Activated naive CD8-positive, alpha-beta T cell treated with anti-CD3 and anti-CD28 coated beads, Interleukin-2, amount 50 U/mL, for 24 hours (primary cell): ENCODE measurements at regions not wholly inside any gene's neighbourhood (a gene's known extent, or its start where the extent isn't known, plus 50 kb on each side); places are given as distances from the start of the nearest gene placed in this dataset.
"Not testable (repeated sequence)": the region's sequence is repeated elsewhere in the genome, so short reads cannot be mapped to it uniquely, and the experiment has no call there.

Experiments
- ATAC-seq: fragments of 150-1000 bp; cut with Tn5 transposase; one replicate; pipeline ENCODE4 v1.10.0; 2021
- DNase-seq: peaks from one replicate; pipeline ENCODE4 v3.0.0; 2021
- H3K27ac Mint-ChIP-seq: one replicate; pipeline ENCODE4 v1.8.0; 2021; ENCODE audit warnings: mild to moderate bottlenecking, mixed read lengths
- H3K27me3 Mint-ChIP-seq: one replicate; pipeline ENCODE4 v1.8.0; 2021; ENCODE audit warnings: mixed read lengths
- H3K36me3 Mint-ChIP-seq: one replicate; pipeline ENCODE4 v1.8.0; 2021; ENCODE audit warnings: low read depth, mixed read lengths
- H3K4me1 Mint-ChIP-seq: one replicate; pipeline ENCODE4 v1.8.0; 2021; ENCODE audit warnings: mixed read lengths
- H3K4me3 Mint-ChIP-seq: one replicate; pipeline ENCODE4 v1.8.0; 2021; ENCODE audit warnings: mild to moderate bottlenecking, moderate library complexity, mixed read lengths
- H3K9me3 Mint-ChIP-seq: one replicate; pipeline ENCODE4 v1.8.0; 2021; ENCODE audit warnings: mixed read lengths

- H3K27ac Mint-ChIP-seq, result no peak overlapping the region
- H3K36me3 Mint-ChIP-seq, result no peaks in the 10 kb centered on the region
- no peaks in the 10 kb centered on the region for H3K4me1 Mint-ChIP-seq
Measured at GRCh38 chr4:169852481-169852880, 94.7 kb upstream of the HPF1 start.

GRCh38 chr4:169851750-169852149, 94.0 kb upstream of the HPF1 start:
- H3K36me3 Mint-ChIP-seq, result no peaks in the 10 kb centered on the region
- H3K27ac Mint-ChIP-seq, result no peak overlapping the region
- no peak for ATAC-seq
- H3K4me1 Mint-ChIP-seq, result no peaks in the 10 kb centered on the region
- H3K27me3 Mint-ChIP-seq, result no peaks in the 10 kb centered on the region
- DNase-seq, result no peak
- no peak overlapping the region for H3K4me3 Mint-ChIP-seq
- H3K9me3 Mint-ChIP-seq, result no peaks in the 10 kb centered on the region

More at GRCh38 chr4:169852481-169852880, 94.7 kb upstream of the HPF1 start:
- Mint-ChIP-seq H3K27me3 (no peaks in the 10 kb centered on the region), H3K9me3 (no peaks in the 10 kb centered on the region), H3K4me3 (no peak overlapping the region)
- no peak for ATAC-seq
- DNase-seq, result no peak

GRCh38 chr4:169849456-169849855, 91.7 kb upstream of the HPF1 start:
- no peaks in the 10 kb centered on the region for H3K36me3 Mint-ChIP-seq
- DNase-seq (no peak), ATAC-seq (no peak)
- no peak overlapping the region for H3K4me3 Mint-ChIP-seq
- H3K9me3 Mint-ChIP-seq, result no peaks in the 10 kb centered on the region
- H3K27me3 Mint-ChIP-seq, result no peaks in the 10 kb centered on the region
- no peak overlapping the region for H3K27ac Mint-ChIP-seq
- H3K4me1 Mint-ChIP-seq, result no peaks in the 10 kb centered on the region

GRCh38 chr4:169848018-169848417, 90.3 kb upstream of the HPF1 start:
- H3K27ac Mint-ChIP-seq, result no peak overlapping the region
- no peaks in the 10 kb centered on the region for H3K9me3 Mint-ChIP-seq
- ATAC-seq (no peak), DNase-seq (no peak)
- H3K4me1 Mint-ChIP-seq, result no peaks in the 10 kb centered on the region
- H3K27me3 Mint-ChIP-seq, result peaks cover 1% of the 10 kb centered on the region
- no peaks in the 10 kb centered on the region for H3K36me3 Mint-ChIP-seq
- H3K4me3 Mint-ChIP-seq, result no peak overlapping the region

GRCh38 chr4:169847171-169847570, 89.4 kb upstream of the HPF1 start:
- Mint-ChIP-seq H3K4me3 (no peak overlapping the region), H3K27me3 (peaks cover 1% of the 10 kb centered on the region), H3K4me1 (no peaks in the 10 kb centered on the region), H3K9me3 (no peaks in the 10 kb centered on the region), H3K27ac (no peak overlapping the region), H3K36me3 (no peaks in the 10 kb centered on the region)
- DNase-seq, result no peak
- no peak for ATAC-seq

GRCh38 chr4:169846396-169846795, 88.7 kb upstream of the HPF1 start:
- Mint-ChIP-seq H3K4me1 (no peaks in the 10 kb centered on the region), H3K36me3 (no peaks in the 10 kb centered on the region), H3K27me3 (peaks cover 1% of the 10 kb centered on the region), H3K9me3 (no peaks in the 10 kb centered on the region), H3K27ac (no peak overlapping the region), H3K4me3 (no peak overlapping the region)
- ATAC-seq (no peak), DNase-seq (no peak)

DNA sequence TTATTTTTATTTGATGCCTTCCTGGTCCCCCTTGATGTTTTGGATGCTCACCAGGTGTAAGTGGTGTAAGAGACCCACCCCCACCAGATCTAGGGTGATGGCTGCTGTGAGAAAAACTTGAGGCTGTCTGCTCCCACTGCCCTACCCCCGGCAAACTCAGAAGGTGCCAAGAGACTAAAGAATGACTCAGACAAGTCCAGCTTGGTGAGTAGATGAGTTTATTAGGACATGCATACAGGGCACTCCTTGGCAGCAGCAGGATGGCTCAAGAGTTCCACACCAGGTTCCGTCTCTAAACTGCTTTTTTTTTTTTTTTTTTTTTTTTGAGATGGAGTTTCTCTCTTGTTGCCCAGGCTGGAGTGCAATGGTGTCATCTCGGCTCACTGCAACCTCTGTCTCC, 84.0 kb upstream of the HPF1 start:
- peaks cover 1% of the 10 kb centered on the region for H3K27me3 Mint-ChIP-seq
- H3K9me3 Mint-ChIP-seq, result no peaks in the 10 kb centered on the region
- no peaks in the 10 kb centered on the region for H3K36me3 Mint-ChIP-seq
- no peak for DNase-seq
- no peak overlapping the region for H3K27ac Mint-ChIP-seq
- H3K4me1 Mint-ChIP-seq, result no peaks in the 10 kb centered on the region
- ATAC-seq, result no peak
- no peak overlapping the region for H3K4me3 Mint-ChIP-seq

DNA sequence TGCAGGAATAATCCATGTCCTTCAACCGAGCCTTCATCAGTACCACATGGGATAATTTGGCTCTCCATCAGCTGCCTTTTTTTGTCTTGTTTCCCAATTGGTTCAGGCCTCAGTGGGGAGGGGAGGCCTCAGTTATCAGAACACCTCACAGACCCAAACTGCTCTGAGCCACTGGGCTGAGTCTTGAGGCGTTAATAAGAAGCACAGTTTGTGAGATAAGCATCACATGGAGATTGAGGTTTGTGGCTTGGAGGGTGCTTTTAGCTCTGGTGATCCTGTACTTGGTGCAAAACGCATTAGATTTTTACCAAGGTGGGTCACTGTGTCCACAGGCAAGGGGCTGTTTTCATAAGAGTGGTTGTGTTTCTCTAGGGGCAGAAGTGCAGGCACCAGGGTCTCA, 82.8 kb upstream of the HPF1 start:
- H3K4me3 Mint-ChIP-seq, result no peak overlapping the region
- no peak overlapping the region for H3K27ac Mint-ChIP-seq
- H3K36me3 Mint-ChIP-seq, result no peaks in the 10 kb centered on the region
- no peaks in the 10 kb centered on the region for H3K9me3 Mint-ChIP-seq
- ATAC-seq (no peak), DNase-seq (no peak)
- H3K27me3 Mint-ChIP-seq, result peaks cover 1% of the 10 kb centered on the region
- no peaks in the 10 kb centered on the region for H3K4me1 Mint-ChIP-seq

GRCh38 chr4:169828329-169828728, 70.6 kb upstream of the HPF1 start:
- H3K36me3 Mint-ChIP-seq, H3K27me3 Mint-ChIP-seq, H3K4me1 Mint-ChIP-seq, DNase-seq, H3K27ac Mint-ChIP-seq, ATAC-seq, H3K4me3 Mint-ChIP-seq, H3K9me3 Mint-ChIP-seq: not testable (repeated sequence)

GRCh38 chr4:169826634-169827187, 69.0 kb upstream of the HPF1 start:
- Mint-ChIP-seq H3K36me3 (no peaks in the 10 kb centered on the region), H3K27me3 (no peaks in the 10 kb centered on the region), H3K9me3 (no peaks in the 10 kb centered on the region), H3K27ac (no peak overlapping the region), H3K4me3 (no peak overlapping the region), H3K4me1 (peaks cover 4% of the 10 kb centered on the region)
- ATAC-seq (no peak), DNase-seq (no peak)

- peak; percentile 6 for DNase-seq
- H3K4me1 Mint-ChIP-seq, result peaks cover 5% of the 10 kb centered on the region
- no peaks in the 10 kb centered on the region for H3K36me3 Mint-ChIP-seq
- H3K9me3 Mint-ChIP-seq, result no peaks in the 10 kb centered on the region
- no peak overlapping the region for H3K4me3 Mint-ChIP-seq
- no peak for ATAC-seq
- H3K27ac Mint-ChIP-seq, result no peak overlapping the region
- H3K27me3 Mint-ChIP-seq, result peaks cover under 1% of the 10 kb centered on the region
Measured at GRCh38 chr4:169823685-169824084, 65.9 kb upstream of the HPF1 start.

DNA sequence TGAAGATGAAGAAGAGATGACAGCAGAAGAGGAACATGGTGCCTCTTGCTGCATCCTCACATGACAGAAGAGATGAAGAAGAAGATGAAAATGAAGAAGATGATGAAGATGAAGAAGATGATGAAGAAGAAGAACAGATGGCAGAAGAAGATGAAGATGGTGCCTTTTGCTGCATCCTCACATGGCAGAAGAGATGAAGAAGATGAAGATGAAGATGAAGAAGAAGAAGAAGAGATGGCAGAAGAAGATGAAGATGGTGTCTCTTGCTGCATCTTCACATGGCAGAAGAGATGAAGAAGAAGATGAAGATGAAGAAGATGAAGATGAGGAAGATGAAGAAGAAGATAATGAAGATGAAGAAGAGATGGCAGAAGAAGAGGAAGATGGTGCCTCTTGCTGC, 63.7 kb upstream of the HPF1 start:
- Mint-ChIP-seq H3K4me1 (peaks cover 8% of the 10 kb centered on the region), H3K36me3 (no peaks in the 10 kb centered on the region), H3K27ac (no peak overlapping the region), H3K4me3 (no peak overlapping the region), H3K27me3 (peaks cover 3% of the 10 kb centered on the region), H3K9me3 (no peaks in the 10 kb centered on the region)
- DNase-seq (no peak), ATAC-seq (no peak)

DNA sequence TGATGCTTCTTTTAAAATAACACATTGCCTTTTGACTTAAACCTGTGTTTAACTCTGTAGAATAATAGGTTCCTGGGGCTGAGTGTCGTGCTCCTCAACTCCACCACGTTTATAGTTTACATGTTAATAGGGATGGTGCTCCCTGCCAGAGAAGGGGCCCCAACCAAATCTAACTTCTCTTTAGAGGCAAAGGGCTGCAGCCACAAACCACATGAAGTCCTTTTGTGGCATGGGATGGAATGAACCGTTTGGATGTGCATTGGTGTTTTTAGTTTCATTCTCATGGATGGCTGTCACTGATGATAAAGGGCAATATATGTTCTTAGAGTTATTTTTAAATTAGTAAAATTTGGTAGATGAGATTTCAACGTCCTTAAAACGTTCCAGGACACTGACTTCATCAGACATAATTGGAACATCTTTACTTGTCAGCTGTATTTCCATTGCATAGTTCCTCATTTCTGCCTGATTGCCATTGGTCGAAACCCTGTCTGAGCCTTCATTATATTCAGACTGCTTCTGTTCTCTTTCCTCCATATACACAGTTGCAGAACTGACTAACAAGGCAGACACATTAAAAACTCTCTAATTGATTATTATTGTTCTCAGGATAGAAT, 60.4 kb upstream of the HPF1 start:
- no peaks in the 10 kb centered on the region for H3K9me3 Mint-ChIP-seq
- DNase-seq, result no peak
- H3K4me3 Mint-ChIP-seq, result no peak overlapping the region
- no peak for ATAC-seq
- peaks cover 4% of the 10 kb centered on the region for H3K4me1 Mint-ChIP-seq
- H3K36me3 Mint-ChIP-seq, result no peaks in the 10 kb centered on the region
- peaks cover 7% of the 10 kb centered on the region for H3K27me3 Mint-ChIP-seq
- no peak overlapping the region for H3K27ac Mint-ChIP-seq

GRCh38 chr4:169815606-169816005, 57.9 kb upstream of the HPF1 start:
- Mint-ChIP-seq H3K4me1 (peaks cover 4% of the 10 kb centered on the region), H3K9me3 (no peaks in the 10 kb centered on the region), H3K27ac (no peak overlapping the region), H3K27me3 (peaks cover 7% of the 10 kb centered on the region), H3K4me3 (no peak overlapping the region), H3K36me3 (no peaks in the 10 kb centered on the region)
- DNase-seq (no peak), ATAC-seq (no peak)

GRCh38 chr4:169811476-169811875, 53.7 kb upstream of the HPF1 start:
- Mint-ChIP-seq H3K36me3 (no peaks in the 10 kb centered on the region), H3K27me3 (peaks cover 6% of the 10 kb centered on the region), H3K9me3 (no peaks in the 10 kb centered on the region), H3K4me3 (no peak overlapping the region), H3K4me1 (peaks cover 2% of the 10 kb centered on the region), H3K27ac (no peak overlapping the region)
- DNase-seq, result no peak
- ATAC-seq, result no peak
